Fibroblast of lung (primary cell): ENCODE measurements at regions not wholly inside any gene's neighbourhood (a gene's known extent, or its start where the extent isn't known, plus 50 kb on each side); places are given as distances from the start of the nearest gene placed in this dataset.

Experiments used
- DNase-seq, 2 donors: peaks; one replicate each; pipeline versions ENCODE4 v3.0.0 to v3.0.0-alpha.2; 2010; ENCODE audit warnings: low read depth in 2 of 2
- H2AFZ ChIP-seq: 2 replicates; pipeline ENCODE4 v1.5.1; 2012; ENCODE audit warnings: low read length, control low read depth, inconsistent platforms
- H3K27ac ChIP-seq: 2 replicates; pipeline ENCODE4 v1.5.1; 2011; ENCODE audit warnings: low read length, control low read depth; ENCODE audit not compliant: insufficient read depth
- H3K27me3 ChIP-seq: 2 replicates; pipeline ENCODE4 v1.5.1; 2011; ENCODE audit warnings: mild to moderate bottlenecking, low read length; ENCODE audit not compliant: control insufficient read depth, insufficient read depth
- H3K36me3 ChIP-seq: 2 replicates; pipeline ENCODE4 v1.5.1; 2011; ENCODE audit warnings: low read length; ENCODE audit not compliant: control insufficient read depth, insufficient read depth
- H3K4me1 ChIP-seq: 2 replicates; pipeline ENCODE4 v1.5.1; 2011; ENCODE audit warnings: low read length; ENCODE audit not compliant: control insufficient read depth, insufficient read depth; ENCODE audit errors: extremely low read depth
- H3K4me2 ChIP-seq: 2 replicates; pipeline ENCODE4 v1.5.1; 2011; ENCODE audit warnings: low read length, control low read depth; ENCODE audit not compliant: insufficient read depth; ENCODE audit errors: extremely low read depth
- H3K4me3 ChIP-seq, 4 experiments: fragments of 200-600 bp in 1 of 4; sonication (generic) in 1 of 4; replicated peaks in 1 of 4; 2 replicates each; pipeline ENCODE4 v1.5.1; 2011 to 2016; ENCODE audit warnings: low read length in 4 of 4, low read depth in 3 of 4, mild to moderate bottlenecking in 3 of 4, control low read depth in 2 of 4, inconsistent platforms in 1 of 4, mixed read lengths in 1 of 4; ENCODE audit not compliant: insufficient read depth in 1 of 4; ENCODE audit errors: control extremely low read depth in 1 of 4
- H3K79me2 ChIP-seq: 2 replicates; pipeline ENCODE4 v1.5.1; 2012; ENCODE audit warnings: mild to moderate bottlenecking, low read length, inconsistent platforms; ENCODE audit not compliant: control insufficient read depth, insufficient read depth
- H3K9ac ChIP-seq: 2 replicates; pipeline ENCODE4 v1.5.1; 2011; ENCODE audit warnings: mild to moderate bottlenecking, low read length, control low read depth; ENCODE audit not compliant: insufficient read depth
- H3K9me3 ChIP-seq: 2 replicates; pipeline ENCODE4 v1.5.1; 2012; ENCODE audit warnings: low read depth, low read length; ENCODE audit not compliant: control insufficient read depth, insufficient read depth
- H4K20me1 ChIP-seq: 2 replicates; pipeline ENCODE4 v1.5.1; 2011; ENCODE audit warnings: low read length; ENCODE audit not compliant: control insufficient read depth, insufficient read depth; ENCODE audit errors: extremely low read depth
- CTCF ChIP-seq, 2 donors: IDR thresholded peaks in 1 of 2; conservative IDR thresholded peaks in 1 of 2; 1 replicate in 1 of 2; 2 replicates in 1 of 2; pipeline ENCODE4 v1.5.1; 2011 to 2012; ENCODE audit warnings: low read length in 2 of 2, control low read depth in 1 of 2, inconsistent platforms in 1 of 2, low read depth in 1 of 2, mild to moderate bottlenecking in 1 of 2
- EZH2 ChIP-seq: IDR thresholded peaks from 2 replicates; pipeline ENCODE4 v1.5.1; 2012; ENCODE audit warnings: low read length, control low read depth, mild to moderate bottlenecking; ENCODE audit errors: missing control alignments

- H2AFZ ChIP-seq, result no peak overlapping the region
- no peak overlapping the region for H3K4me3 ChIP-seq
- no peak overlapping the region for H3K27ac ChIP-seq
- H3K4me1 ChIP-seq, result no peaks in the 10 kb centered on the region
- H3K27me3 ChIP-seq, result no peaks in the 10 kb centered on the region
- H3K9me3 ChIP-seq, result no peaks in the 10 kb centered on the region
- H3K36me3 ChIP-seq, result no peaks in the 10 kb centered on the region
- TF ChIP-seq CTCF (conservative IDR thresholded peaks at IDR 0.05 in 1 of 2, IDR thresholded peaks at IDR 0.05 in 1 of 2; ENCODE audit: low read depth in 1 of 2, low read length in 2 of 2), result no peak
- no peak for TF ChIP-seq EZH2
- H3K4me2 ChIP-seq, result no peak overlapping the region
- no peaks in the 10 kb centered on the region for H3K79me2 ChIP-seq
- H3K9ac ChIP-seq, result no peak overlapping the region
- H4K20me1 ChIP-seq, result no peaks in the 10 kb centered on the region
- DNase-seq, result no peak
These were observed 981.7 kb upstream of the NCAM2 start for GRCh38 chr21:20016435-20017005.

GRCh38 chr21:20020026-20020425 lies 978.2 kb upstream of the NCAM2 start:
- H3K27ac ChIP-seq, result no peak overlapping the region

GRCh38 chr21:20023193-20023592 lies 975.0 kb upstream of the NCAM2 start:
- Histone ChIP-seq H3K9me3 (no peaks in the 10 kb centered on the region), H3K4me3 (no peak overlapping the region), H2AFZ (no peak overlapping the region), H3K27ac (no peak overlapping the region), H3K4me2 (no peak overlapping the region), H3K9ac (no peak overlapping the region), H3K4me1 (no peaks in the 10 kb centered on the region), H3K36me3 (no peaks in the 10 kb centered on the region), H3K27me3 (no peaks in the 10 kb centered on the region), H3K79me2 (no peaks in the 10 kb centered on the region), H4K20me1 (no peaks in the 10 kb centered on the region)
- no peak for DNase-seq
- TF ChIP-seq EZH2, result no peak
- TF ChIP-seq CTCF (conservative IDR thresholded peaks at IDR 0.05 in 1 of 2, IDR thresholded peaks at IDR 0.05 in 1 of 2; ENCODE audit: low read depth in 1 of 2, low read length in 2 of 2), result no peak

More at GRCh38 chr21:20020026-20020425, 978.2 kb upstream of the NCAM2 start:
- Histone ChIP-seq H3K4me2 (no peak overlapping the region), H3K36me3 (no peaks in the 10 kb centered on the region), H3K79me2 (no peaks in the 10 kb centered on the region), H3K9ac (no peak overlapping the region), H3K4me3 (no peak overlapping the region), H4K20me1 (no peaks in the 10 kb centered on the region), H3K4me1 (no peaks in the 10 kb centered on the region), H3K9me3 (no peaks in the 10 kb centered on the region), H3K27me3 (no peaks in the 10 kb centered on the region), H2AFZ (no peak overlapping the region)
- no peak for DNase-seq
- TF ChIP-seq CTCF (conservative IDR thresholded peaks at IDR 0.05 in 1 of 2, IDR thresholded peaks at IDR 0.05 in 1 of 2; ENCODE audit: low read depth in 1 of 2, low read length in 2 of 2), result no peak
- TF ChIP-seq EZH2, result no peak
